Neural progenitor cell (in vitro differentiated cells): ENCODE measurements at regions not wholly inside any gene's neighbourhood (a gene's known extent, or its start where the extent isn't known, plus 50 kb on each side); places are given as distances from the start of the nearest gene placed in this dataset.
A peak's percentile ranks its signal among the peaks of the same experiment; 100 is the strongest.

Experiments used
- DNase-seq: peaks from one replicate; pipeline ENCODE4 v3.0.0-alpha.2; 2016; ENCODE audit warnings: low spot score
- H2AFZ ChIP-seq: fragments of 200-600 bp; sonication (generic); replicated peaks from 2 replicates; pipeline ENCODE4 v1.6.1; 2016; ENCODE audit warnings: antibody characterized with exemption
- H3F3A ChIP-seq: fragments of 200-600 bp; sonication (generic); 2 replicates; pipeline ENCODE4 v1.6.1; 2016; ENCODE audit warnings: antibody characterized with exemption, low read depth
- H3K27ac ChIP-seq: fragments of 200-600 bp; sonication (generic); 2 replicates; pipeline ENCODE4 v1.5.1; 2016; ENCODE audit warnings: mild to moderate bottlenecking
- H3K27me3 ChIP-seq: fragments of 200-600 bp; sonication (generic); 2 replicates; pipeline ENCODE4 v1.6.1; 2016; ENCODE audit warnings: mild to moderate bottlenecking, moderate library complexity
- H3K36me3 ChIP-seq: fragments of 200-600 bp; sonication (generic); 2 replicates; pipeline ENCODE4 v1.5.1; 2016
- H3K4me1 ChIP-seq: fragments of 200-600 bp; sonication (generic); 2 replicates; pipeline ENCODE4 v1.6.1; 2016; ENCODE audit warnings: mixed run types
- H3K4me2 ChIP-seq: fragments of 200-600 bp; sonication (generic); 2 replicates; pipeline ENCODE4 v1.6.1; 2016
- H3K4me3 ChIP-seq: fragments of 200-600 bp; sonication (generic); 2 replicates; pipeline ENCODE4 v1.5.1; 2016
- H3K79me2 ChIP-seq: fragments of 200-600 bp; sonication (generic); 2 replicates; pipeline ENCODE4 v1.6.1; 2016; ENCODE audit warnings: low read depth
- H3K9ac ChIP-seq: fragments of 200-600 bp; sonication (generic); 2 replicates; pipeline ENCODE4 v1.6.1; 2016
- H3K9me3 ChIP-seq: fragments of 200-600 bp; sonication (generic); 2 replicates; pipeline ENCODE4 v1.5.1; 2016; ENCODE audit warnings: low read depth
- H4K20me1 ChIP-seq: fragments of 200-600 bp; sonication (generic); 2 replicates; pipeline ENCODE4 v1.6.1; 2016; ENCODE audit warnings: low read depth
- H3K27ac Mint-ChIP-seq: 3 replicates; pipeline ENCODE4 v1.8.0; 2021; ENCODE audit warnings: mixed read lengths
- H3K27me3 Mint-ChIP-seq: 2 replicates; pipeline ENCODE4 v1.8.0; 2022; ENCODE audit warnings: low read depth, mild to moderate bottlenecking, inconsistent platforms, moderate library complexity, mixed read lengths; ENCODE audit not compliant: insufficient read depth
- H3K36me3 Mint-ChIP-seq: 3 replicates; pipeline ENCODE4 v1.8.0; 2021; ENCODE audit warnings: mixed read lengths
- H3K4me1 Mint-ChIP-seq: 3 replicates; pipeline ENCODE4 v1.8.0; 2021; ENCODE audit warnings: mixed read lengths
- H3K4me3 Mint-ChIP-seq: 3 replicates; pipeline ENCODE4 v1.8.0; 2021; ENCODE audit warnings: mild to moderate bottlenecking, moderate library complexity, mixed read lengths
- H3K9me3 Mint-ChIP-seq: 3 replicates; pipeline ENCODE4 v1.8.0; 2020; ENCODE audit warnings: mixed read lengths
- CTCF ChIP-seq: fragments of 200-600 bp; sonication (generic); IDR thresholded peaks from 2 replicates; pipeline ENCODE4 v1.5.1; 2017; ENCODE audit warnings: antibody characterized with exemption, mild to moderate bottlenecking
- EZH2 ChIP-seq: fragments of 200-600 bp; sonication (generic); IDR thresholded peaks from 2 replicates; pipeline ENCODE4 v1.6.1; 2017; ENCODE audit warnings: antibody characterized with exemption, mild to moderate bottlenecking, moderate library complexity
- EZH2phosphoT487 ChIP-seq: fragments of 200-600 bp; sonication (generic); IDR thresholded peaks from 2 replicates; pipeline ENCODE4 v1.6.1; 2017; ENCODE audit warnings: antibody characterized with exemption

GRCh38 chr20:24150406-24150805 is 161.8 kb upstream of the GGTLC1 start:
- TF ChIP-seq EZH2phosphoT487, result no peak
- TF ChIP-seq CTCF, result no peak
- TF ChIP-seq EZH2, result no peak
- Mint-ChIP-seq H3K9me3 (no peaks in the 10 kb centered on the region), H3K27me3 (no peaks in the 10 kb centered on the region), H3K36me3 (no peaks in the 10 kb centered on the region), H3K27ac (no peak overlapping the region), H3K4me1 (peaks cover 7% of the 10 kb centered on the region), H3K4me3 (no peak overlapping the region)
- Histone ChIP-seq H3K4me3 (no peak overlapping the region), H3K4me2 (no peak overlapping the region), H3K79me2 (no peaks in the 10 kb centered on the region), H3K27ac (no peak overlapping the region), H3K9me3 (no peaks in the 10 kb centered on the region), H3K4me1 (no peaks in the 10 kb centered on the region), H3K9ac (no peak overlapping the region), H3K36me3 (no peaks in the 10 kb centered on the region), H3F3A (no peaks in the 10 kb centered on the region), H2AFZ (no peak overlapping the region), H4K20me1 (no peaks in the 10 kb centered on the region), H3K27me3 (no peaks in the 10 kb centered on the region)
- DNase-seq, result no peak

GRCh38 chr20:24149881-24150307 is 161.3 kb upstream of the GGTLC1 start:
- no peak overlapping the region for H3K4me3 ChIP-seq
- Mint-ChIP-seq H3K27me3 (no peaks in the 10 kb centered on the region), H3K4me3 (no peak overlapping the region), H3K36me3 (no peaks in the 10 kb centered on the region), H3K4me1 (peaks cover 7% of the 10 kb centered on the region), H3K27ac (no peak overlapping the region), H3K9me3 (no peaks in the 10 kb centered on the region)
- no peak overlapping the region for H3K27ac ChIP-seq
- H3K9ac ChIP-seq, result no peak overlapping the region
- no peaks in the 10 kb centered on the region for H3K36me3 ChIP-seq
- H2AFZ ChIP-seq, result no peak overlapping the region
- H3K4me2 ChIP-seq, result no peak overlapping the region
- no peaks in the 10 kb centered on the region for H3K9me3 ChIP-seq
- TF ChIP-seq EZH2, result no peak
- TF ChIP-seq CTCF, result peak; percentile 58
- DNase-seq, result peak; percentile 64
- no peaks in the 10 kb centered on the region for H3K79me2 ChIP-seq
- H3F3A ChIP-seq, result no peaks in the 10 kb centered on the region
- no peaks in the 10 kb centered on the region for H4K20me1 ChIP-seq
- H3K4me1 ChIP-seq, result no peaks in the 10 kb centered on the region
- no peaks in the 10 kb centered on the region for H3K27me3 ChIP-seq

GRCh38 chr20:24149175-24149574 is 160.6 kb upstream of the GGTLC1 start:
- no peaks in the 10 kb centered on the region for H3K36me3 Mint-ChIP-seq
- Histone ChIP-seq H3K4me2 (no peak overlapping the region), H3F3A (no peaks in the 10 kb centered on the region), H4K20me1 (no peaks in the 10 kb centered on the region), H3K27me3 (no peaks in the 10 kb centered on the region), H3K4me3 (no peak overlapping the region), H3K36me3 (no peaks in the 10 kb centered on the region), H2AFZ (no peak overlapping the region), H3K4me1 (no peaks in the 10 kb centered on the region), H3K27ac (no peak overlapping the region), H3K9ac (no peak overlapping the region), H3K79me2 (no peaks in the 10 kb centered on the region), H3K9me3 (no peaks in the 10 kb centered on the region)
- H3K4me1 Mint-ChIP-seq, result peaks cover 7% of the 10 kb centered on the region
- H3K27ac Mint-ChIP-seq, result no peak overlapping the region
- H3K27me3 Mint-ChIP-seq, result no peaks in the 10 kb centered on the region
- H3K4me3 Mint-ChIP-seq, result no peak overlapping the region
- no peak for DNase-seq
- no peaks in the 10 kb centered on the region for H3K9me3 Mint-ChIP-seq
- TF ChIP-seq EZH2, result no peak

DNA sequence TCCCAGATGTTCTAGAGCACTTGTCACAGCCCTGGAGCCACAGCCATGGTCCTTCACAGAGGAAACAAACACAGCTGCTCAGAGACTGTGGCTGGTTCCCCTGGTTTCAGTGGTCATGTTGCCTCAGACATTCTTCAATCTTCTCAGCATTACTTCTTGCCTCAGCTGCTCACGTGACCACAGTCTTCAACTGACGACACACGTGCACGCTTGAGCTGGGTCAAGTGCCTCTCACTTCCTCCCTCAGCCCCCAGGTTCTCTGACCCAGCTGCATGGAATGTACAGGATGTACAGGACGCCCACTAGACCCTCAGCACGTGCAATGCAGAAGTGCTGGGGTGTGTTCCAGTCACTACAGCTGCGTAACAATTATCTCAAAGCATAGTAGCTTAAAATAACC is 159.8 kb upstream of the GGTLC1 start:
- Mint-ChIP-seq H3K27ac (no peak overlapping the region), H3K27me3 (no peaks in the 10 kb centered on the region), H3K36me3 (no peaks in the 10 kb centered on the region), H3K4me1 (peaks cover 7% of the 10 kb centered on the region), H3K9me3 (no peaks in the 10 kb centered on the region), H3K4me3 (no peak overlapping the region)
- Histone ChIP-seq H3K27me3 (no peaks in the 10 kb centered on the region), H3K79me2 (no peaks in the 10 kb centered on the region), H3K4me3 (no peak overlapping the region), H4K20me1 (no peaks in the 10 kb centered on the region), H3F3A (no peaks in the 10 kb centered on the region), H3K36me3 (no peaks in the 10 kb centered on the region), H3K9me3 (no peaks in the 10 kb centered on the region), H3K27ac (no peak overlapping the region), H3K4me1 (no peaks in the 10 kb centered on the region), H3K9ac (no peak overlapping the region), H2AFZ (no peak overlapping the region), H3K4me2 (no peak overlapping the region)
- DNase-seq, result no peak
- TF ChIP-seq EZH2, result no peak
- no peak for TF ChIP-seq EZH2phosphoT487
